Transverse colon (tissue), 4 donors: ENCODE measurements at regions not wholly inside any gene's neighbourhood (a gene's known extent, or its start where the extent isn't known, plus 50 kb on each side); places are given as distances from the start of the nearest gene placed in this dataset.

ENCODE experiments used
- POLR2AphosphoS5 ChIP-seq, 3 donors: sonication (generic); formaldehyde crosslinking; IDR thresholded peaks; one replicate each; pipeline ENCODE4 v1.6.1; 2016; ENCODE audit warnings: antibody characterized with exemption in 3 of 3
- TF ChIP-seq, protein P1 (sequence below), 5 experiments: fragments of 200-600 bp in 3 of 5; fragments of 450-650 bp in 2 of 5; sonication (generic) in 3 of 5; IDR thresholded peaks; 1 replicate in 2 of 5; 2 replicates in 3 of 5; pipeline ENCODE4 v1.5.1; 2016 to 2017; ENCODE audit warnings: antibody characterized with exemption in 5 of 5, inconsistent platforms in 3 of 5, mild to moderate bottlenecking in 2 of 5, moderate library complexity in 1 of 5

DNA sequence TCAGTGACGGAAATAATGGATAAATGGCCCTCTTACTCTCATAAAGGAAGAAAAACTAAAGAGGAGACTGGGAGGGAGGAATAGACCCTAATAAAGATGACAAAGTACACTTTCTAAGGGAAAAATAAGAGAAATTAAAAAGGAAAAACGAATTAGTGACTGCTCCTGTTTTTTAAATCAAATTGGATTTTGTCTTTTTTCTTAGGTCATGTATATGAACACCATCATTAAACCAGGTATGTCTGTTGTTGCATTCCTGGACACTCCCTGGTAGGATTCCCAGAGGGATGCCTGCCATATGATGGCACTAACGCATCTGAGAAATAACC is 59.4 kb upstream of the BTN3A2 start:
- TF ChIP-seq POLR2AphosphoS5 (IDR thresholded peaks at IDR 0.05) = no peak
- TF ChIP-seq, protein P1, sequence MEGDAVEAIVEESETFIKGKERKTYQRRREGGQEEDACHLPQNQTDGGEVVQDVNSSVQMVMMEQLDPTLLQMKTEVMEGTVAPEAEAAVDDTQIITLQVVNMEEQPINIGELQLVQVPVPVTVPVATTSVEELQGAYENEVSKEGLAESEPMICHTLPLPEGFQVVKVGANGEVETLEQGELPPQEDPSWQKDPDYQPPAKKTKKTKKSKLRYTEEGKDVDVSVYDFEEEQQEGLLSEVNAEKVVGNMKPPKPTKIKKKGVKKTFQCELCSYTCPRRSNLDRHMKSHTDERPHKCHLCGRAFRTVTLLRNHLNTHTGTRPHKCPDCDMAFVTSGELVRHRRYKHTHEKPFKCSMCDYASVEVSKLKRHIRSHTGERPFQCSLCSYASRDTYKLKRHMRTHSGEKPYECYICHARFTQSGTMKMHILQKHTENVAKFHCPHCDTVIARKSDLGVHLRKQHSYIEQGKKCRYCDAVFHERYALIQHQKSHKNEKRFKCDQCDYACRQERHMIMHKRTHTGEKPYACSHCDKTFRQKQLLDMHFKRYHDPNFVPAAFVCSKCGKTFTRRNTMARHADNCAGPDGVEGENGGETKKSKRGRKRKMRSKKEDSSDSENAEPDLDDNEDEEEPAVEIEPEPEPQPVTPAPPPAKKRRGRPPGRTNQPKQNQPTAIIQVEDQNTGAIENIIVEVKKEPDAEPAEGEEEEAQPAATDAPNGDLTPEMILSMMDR (IDR thresholded peaks at IDR 0.05) = no peak
